Inflammatory macrophage treated with lipopolysaccharide for 4 hours (primary cell): ENCODE measurements at regions not wholly inside any gene's neighbourhood (a gene's known extent, or its start where the extent isn't known, plus 50 kb on each side); places are given as distances from the start of the nearest gene placed in this dataset.
"Not testable (repeated sequence)": the region's sequence is repeated elsewhere in the genome, so short reads cannot be mapped to it uniquely, and the experiment has no call there.

ENCODE experiments used
- DNase-seq: peaks from one replicate; pipeline ENCODE4 v3.0.0-alpha.2; 2020

DNA sequence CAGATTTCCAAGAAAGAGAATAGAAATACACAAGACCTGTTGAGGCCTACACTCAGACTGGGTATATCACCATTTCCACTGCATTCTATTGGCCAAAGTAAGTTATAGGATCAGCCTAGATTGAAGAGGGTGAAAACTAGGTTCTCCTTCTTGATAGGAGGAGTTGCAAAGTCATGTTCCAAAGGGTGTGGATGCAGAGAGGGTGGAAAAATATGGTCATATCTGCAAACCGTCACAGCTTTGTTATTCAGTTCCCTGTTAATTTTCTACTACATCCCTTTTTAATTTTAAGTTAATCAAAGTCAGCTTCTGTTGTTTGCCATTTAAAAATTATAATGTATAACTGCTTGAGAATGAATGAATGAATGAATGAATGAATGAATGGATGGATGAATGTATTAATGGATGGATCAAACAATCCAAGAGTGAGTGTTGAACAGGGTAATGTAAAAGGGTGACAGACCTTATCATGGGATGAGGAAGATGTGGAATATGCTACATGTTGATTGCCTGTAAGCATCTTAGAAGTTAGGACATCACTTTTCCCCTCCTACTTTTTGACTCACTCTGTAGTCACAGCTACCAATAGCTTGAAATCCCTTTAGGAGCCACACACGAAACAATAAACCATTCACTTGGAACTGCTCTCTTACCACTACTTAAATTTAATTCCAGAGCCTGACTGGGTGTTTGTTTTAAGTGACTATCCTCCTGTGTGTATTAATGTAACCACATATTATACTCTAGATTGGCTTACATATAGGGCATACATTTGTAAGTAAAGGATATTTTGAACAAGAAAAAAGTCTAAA is 121.5 kb downstream of the CCDC34 start:
- DNase-seq: no peak

DNA sequence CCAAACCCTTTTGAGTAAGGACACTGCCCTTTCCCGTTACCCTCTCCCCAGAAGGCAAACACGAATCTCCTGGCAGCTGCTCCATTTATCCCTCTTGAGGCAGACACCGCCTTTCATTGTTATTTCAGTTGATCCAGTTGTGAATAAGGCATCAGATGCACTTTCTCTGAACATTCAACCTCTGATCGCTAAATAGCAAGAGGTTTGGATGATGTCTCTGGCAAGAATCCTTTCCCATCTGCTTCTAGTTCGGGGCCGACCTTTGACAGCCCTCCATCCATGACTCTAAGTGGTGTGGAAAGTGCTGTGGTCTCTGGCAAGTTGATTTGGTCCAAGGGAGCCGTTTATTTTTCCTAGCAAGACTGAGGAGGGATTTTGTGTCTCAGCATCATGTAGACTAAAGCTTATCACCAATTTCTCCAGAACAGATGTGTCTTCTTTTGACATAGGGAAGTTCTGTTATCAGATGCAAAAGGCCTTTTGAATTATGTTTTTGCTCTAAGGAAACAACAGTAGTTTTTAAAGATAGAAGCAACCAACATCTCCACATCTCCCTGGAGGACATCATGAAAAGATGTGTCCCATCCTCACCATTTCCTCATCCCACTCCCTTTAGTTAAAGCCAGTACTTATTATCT is 123.6 kb downstream of the CCDC34 start:
- no peak for DNase-seq

DNA sequence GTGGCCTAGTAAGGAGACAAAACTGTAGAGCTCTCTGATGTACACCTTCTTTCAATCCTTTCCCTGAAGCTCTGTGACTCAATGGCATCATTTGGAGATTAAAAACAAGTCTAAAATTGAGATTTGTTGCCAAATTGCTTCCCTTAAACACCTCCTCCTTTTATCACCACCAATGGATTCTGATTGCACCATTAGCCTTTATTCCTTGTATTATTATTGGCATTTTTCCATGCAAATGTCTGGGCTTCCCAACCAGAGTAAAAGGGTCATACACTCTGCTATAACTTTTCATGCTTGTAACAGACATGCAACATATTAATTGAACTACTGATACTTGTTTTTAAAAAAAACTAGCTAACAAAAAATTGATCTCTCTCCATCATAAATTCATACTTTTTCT is 124.2 kb downstream of the CCDC34 start:
- DNase-seq: no peak

DNA sequence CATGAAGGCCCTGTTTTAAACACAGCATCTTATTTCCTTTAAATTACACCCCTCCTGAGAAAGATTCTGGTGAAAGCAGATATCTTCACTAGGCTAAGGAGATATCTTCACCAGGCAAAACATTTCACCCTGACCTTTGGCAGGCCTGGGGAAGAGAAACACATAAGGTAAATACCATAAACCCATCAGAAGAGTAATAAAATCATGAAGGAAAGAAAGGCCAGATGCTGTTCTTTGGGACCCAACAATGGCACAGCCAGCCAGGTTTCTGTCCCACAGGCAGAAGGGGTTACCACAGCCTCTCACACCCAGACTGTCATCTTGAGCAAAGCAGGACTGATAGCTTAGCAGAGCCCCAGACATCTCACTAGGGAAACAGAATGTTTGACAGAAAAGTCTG is 125.4 kb downstream of the CCDC34 start:
- no peak for DNase-seq

DNA sequence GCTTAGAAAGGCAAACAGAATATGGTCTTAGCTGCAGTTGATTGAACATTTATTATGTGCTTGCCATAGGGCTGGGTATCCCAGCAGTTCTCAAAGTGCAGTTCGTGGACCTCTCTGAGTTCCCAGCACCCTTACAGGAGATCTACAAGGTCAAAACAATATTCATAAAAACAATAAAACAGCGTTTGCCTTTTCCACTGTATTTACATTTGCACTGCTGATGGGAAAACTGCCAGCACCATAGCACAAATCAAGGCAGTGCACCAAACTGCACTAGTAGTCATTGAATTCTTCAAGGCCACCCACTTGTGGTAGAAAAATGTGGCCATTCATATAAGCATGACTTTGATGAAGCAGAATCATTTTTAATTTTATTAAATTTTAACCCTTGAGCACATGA is 128.1 kb downstream of the CCDC34 start:
- DNase-seq: no peak

DNA sequence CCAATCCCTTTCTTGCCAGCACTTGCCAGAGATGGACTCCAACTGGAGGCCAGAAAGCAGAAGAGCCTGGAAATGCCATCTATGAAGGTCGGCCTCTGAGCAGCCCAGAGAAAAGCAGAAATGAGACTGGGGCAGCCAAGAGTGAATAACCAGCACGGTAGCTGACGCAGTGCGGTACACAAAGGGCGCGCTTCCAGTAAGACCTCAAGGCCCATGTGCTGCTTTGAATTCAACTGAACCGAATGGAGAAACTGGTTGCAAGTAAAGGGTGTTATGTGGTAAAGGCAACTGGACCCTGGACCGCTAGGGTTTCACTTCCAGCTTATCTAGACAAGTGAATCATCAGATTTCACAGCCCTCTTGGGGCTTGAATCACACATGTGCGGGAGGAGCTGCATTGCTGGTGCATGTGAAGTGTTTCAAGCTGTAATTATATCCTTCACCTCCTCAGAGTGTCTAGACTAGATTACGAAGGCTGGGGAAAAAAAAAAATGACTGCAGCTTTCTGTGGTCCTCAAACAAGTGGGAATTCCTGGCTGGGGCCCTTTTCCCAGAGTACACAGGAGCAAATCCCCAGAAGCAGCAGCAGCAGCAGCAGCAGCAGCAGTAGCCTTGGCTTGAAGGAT is 128.9 kb downstream of the CCDC34 start:
- no peak for DNase-seq

DNA sequence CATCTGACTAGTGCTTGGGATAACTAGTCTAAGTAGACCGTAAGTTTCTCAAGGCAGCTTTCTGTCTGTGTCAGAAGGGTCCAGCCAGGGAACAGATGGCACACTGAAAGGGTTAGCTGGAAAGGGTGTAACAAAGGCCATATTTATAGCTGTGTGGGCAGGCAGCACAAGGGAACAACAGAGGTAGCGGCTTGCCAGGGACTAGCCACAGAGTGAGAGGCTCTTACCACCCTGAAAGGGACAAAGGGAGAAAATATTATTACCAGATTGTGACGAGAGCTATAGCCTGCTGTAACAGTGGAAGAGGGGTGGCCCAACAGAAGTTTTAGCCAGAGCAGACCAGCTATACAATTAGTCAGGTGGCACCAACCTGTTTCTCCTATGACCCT is 129.4 kb downstream of the CCDC34 start:
- no peak for DNase-seq

DNA sequence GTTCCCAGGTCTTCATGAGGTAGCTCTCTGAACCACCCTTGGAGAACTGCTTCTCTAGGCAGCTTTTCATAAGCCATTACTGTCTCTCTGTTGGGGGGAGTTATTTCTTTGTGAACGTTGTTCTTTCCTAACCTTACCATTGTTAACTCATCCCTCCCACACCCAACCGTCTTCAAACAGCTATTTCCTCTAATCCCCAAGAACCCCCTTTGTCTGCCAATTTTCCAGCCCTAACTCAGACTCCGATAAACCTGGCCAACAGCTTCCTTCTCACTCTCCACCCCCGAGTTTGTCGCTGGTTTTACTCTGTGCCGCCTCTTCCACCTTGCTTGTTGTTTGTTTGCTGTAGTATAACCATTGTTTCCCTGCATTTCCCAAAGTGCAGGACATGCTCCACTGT is 131.5 kb downstream of the CCDC34 start:
- DNase-seq: no peak

DNA sequence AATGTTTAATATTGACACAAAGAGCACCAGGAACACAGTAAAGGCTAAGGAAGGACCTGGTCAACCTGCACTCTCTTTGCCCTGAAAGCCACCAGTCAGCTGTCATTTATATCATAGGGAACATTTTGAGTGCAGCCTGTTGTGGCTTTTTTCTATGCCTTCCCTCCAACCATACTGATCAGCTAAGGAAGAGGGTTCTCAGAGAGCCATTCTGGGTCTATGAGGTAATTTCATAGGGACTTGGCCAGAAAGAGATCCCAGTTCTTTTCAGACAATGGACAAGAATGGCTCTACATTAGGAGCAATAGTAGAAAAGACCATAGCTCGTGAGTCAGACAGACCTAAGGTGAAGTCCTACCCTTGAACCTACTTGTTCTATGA is 132.8 kb downstream of the CCDC34 start:
- DNase-seq: no peak

DNA sequence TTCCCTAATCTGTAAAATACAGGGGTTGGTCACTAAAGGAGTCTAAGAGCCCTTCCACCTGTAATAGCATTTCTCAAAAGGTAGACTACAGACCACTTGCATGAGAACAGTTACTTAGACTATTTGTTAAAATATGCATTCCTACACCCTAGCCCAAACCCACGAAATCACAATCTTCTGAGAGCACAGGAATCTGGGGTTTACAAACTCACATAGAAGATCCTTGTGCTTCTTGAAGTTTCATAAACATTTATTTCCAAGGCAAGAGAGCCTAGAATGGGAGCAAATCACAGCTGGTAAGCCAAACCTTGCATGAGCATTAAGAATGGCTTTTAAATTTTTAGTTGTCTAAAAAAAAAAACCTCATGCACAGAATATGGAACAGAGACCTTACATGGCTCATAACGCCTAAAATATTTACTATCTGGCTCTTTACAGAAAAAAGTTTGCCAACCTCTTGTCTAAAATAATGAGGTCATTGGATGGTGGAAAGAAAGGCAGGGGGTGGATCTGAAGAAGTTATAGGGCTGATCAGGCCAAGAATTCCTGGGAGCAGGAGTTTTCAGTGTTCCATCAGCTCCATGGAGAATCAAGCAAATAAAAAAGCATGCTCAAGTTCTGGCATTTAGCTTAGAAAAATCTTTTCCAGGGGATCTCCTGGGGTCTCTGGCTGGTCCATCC is 133.4 kb downstream of the CCDC34 start:
- no peak for DNase-seq

DNA sequence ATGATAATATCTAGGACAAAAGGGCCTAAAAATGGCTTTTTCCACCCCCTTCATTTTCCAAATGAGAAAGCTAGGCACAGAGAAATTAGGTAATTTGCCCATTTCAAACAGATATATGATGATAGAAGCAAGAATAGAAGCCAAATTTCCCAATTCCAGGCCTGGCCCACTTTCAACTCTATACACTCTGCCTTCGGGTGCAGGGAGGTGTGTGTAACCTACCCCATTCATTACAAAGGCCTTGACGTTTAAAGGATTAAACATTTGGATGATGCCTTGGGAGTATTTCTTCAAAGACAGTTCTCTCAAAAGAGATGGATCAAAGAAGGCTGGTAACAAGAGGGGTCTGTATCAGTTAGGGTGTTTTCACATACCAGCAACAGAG is 134.1 kb downstream of the CCDC34 start:
- DNase-seq: no peak

DNA sequence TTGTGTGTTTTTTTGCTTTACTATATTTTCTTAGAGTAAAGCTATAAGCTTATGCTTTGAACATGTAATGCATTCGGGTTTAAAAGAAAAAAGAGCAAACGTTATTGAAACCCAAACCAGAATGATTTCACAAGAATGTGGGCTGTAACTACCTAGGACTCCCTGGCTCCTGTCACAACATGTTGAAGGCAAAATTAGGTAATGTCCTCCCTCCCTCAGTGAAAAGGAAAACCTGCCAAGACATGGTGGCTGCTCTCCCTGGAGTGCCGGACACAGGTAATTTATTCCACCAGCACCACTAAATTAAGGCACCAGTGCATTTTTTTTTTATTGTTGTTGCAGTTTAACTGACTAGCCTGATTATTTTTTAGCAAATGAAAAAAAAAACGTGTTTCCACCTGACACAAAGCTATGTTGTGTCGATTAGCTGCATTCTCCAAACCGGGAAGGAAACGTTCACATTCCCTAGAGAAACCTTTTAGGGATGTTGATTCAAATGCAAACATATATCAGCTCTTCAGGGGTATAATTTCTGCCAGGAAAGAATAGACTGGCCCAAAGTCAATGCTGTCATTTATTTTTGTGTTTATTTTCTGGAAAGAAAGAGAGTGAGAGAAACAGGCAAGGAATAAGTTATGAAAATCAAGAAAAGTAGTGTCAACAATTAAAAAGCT is 134.6 kb downstream of the CCDC34 start:
- DNase-seq: no peak

DNA sequence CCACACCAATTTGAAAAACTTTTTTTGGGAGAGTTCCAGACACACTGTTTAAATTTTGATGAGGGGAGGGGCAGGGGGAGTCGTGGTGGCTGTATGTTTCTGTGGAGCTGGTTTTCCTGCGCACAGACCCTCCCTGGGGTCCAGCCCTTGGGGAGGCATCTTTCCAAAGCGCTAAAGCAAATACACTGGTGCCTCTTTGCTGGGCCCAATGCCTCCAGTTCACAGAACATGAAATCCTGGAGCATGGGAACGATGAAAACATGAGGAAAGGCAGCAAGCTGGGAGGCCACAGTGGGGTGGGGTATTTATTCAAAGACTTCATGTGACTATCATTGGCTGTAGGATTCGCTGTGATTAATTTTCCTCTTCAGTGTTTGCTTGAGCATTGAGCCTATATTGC is 135.3 kb downstream of the CCDC34 start:
- no peak for DNase-seq

DNA sequence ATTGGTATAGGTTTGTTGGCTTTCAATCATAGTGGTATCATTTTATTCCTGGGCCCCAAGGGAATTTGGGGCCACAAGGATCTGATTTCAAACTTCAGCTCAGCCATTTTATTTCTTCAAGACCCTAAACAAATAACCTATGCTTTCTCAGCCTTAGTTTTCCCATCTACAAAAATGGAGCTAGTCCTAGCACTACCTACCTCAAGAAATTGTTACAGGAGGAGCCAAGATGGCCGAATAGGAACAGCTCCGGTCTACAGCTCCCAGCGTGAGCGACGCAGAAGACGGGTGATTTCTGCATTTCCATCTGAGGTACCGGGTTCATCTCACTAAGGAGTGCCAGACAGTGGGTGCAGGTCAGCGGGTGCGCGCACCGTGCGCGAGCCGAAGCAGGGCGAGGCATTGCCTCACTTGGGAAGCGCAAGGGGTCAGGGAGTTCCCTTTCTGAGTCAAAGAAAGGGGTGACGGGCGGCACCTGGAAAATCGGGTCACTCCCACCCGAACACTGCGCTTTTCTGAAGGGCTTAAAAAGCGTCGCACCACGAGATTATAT is 143.5 kb downstream of the CCDC34 start:
- not testable (repeated sequence) for DNase-seq

DNA sequence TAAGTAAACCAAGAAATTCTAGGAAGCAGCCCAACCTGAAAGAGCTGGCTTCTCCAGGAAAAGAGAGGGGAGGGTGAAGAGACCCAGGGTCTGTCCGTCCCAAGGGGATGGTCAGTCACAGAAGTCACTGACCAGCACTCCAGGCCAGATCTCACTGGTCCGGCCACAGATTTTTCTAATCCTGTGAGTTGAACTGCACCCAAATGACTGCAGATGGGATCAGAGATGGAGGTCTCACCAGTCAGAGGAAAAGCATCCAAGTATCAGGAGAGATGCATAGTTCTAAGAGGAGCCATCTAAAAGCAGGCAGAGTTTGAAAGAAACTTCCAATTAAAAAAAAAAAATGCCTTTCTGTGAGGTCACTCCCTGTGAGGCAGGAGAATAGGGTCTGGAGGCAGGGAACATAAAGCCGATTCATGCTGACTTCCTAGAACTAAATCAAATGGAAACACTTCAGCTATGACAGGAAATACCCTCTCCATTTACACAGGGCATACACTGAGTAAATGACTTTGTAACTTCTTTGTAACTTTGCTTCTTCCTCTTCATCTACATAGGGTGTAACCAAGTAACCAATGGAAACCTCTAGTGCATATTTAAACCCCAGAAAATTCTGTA is 144.5 kb downstream of the CCDC34 start:
- DNase-seq: no peak

DNA sequence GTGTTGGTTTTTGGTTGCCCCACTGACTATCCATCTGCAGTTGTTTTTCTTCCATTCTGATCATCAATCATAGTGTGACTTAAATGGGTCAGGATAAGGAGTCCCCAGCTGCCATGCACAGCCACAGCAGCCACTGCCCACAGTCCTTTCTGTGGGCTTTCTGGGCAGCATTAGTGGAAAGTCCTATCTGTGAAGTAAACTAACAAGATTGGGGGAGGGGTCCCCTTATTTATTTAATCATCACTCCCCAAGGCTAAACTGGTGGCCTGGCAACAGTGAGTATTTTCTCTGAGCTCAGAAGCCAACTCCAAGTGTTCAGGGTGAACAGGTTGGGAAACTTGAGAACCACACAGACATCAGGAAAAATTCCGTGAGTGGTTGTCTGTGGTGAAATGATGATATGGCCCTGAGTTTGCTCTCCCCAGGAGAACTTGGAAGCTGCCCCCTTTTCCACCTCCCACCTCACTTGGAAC is 145.0 kb downstream of the CCDC34 start:
- DNase-seq: no peak

DNA sequence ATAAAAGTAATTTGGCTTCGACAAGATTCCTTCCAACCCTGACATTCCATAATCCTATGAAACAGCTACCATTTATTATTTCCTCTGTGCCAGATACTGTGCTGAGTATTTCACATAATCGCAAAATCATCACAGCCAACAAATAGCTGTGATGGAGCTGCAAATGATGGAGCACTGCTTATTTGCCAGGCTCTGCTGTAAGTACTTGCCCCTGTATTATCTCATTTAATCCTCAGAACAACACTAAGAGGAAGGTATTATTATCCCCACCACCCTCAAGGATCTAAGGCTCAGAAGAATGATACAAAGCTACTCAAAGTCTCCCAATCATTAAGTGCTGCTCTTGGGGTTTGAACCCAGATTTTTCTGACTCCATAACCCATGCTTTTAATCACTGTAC is 145.5 kb downstream of the CCDC34 start:
- DNase-seq: no peak

DNA sequence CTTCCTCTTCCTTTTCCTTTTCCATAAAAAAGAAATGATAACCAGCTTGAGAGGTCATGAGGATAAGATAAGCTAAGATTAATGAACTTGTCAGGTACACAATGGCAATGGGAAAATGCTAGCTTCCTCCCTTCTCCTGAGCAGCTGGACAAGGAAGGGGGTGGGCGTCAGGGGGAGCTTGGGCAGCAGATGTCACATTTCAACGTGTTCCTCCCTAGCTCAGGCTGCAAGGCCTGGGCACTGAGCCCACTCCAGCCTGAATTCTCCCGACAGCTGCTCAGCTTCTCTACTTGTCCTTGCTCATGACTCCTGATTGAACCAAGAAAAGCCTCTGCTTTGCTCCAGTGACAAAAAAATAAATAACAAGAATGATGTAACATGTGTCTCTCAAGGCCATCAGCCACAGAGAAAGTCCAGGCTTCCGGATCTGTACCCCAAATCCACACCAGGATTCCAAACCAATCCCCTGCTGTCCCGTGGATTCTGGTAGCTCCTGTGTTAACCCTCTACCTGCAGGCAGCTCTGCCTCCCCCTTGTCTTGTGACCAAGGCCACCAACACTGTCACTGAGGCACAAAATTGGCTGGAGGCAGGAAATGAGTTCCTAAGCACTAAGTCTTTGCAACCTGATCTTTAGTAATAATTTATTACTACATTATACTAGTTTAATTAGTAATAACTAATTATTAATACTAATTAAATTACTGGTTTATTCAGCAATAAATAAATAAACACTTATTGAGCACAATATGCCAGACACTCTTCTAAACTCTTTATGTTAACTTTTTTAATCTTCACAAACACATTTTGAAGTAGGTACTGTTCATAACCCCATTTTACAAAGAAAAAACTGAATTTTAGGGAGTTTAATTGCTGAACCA is 146.5 kb downstream of the CCDC34 start:
- no peak for DNase-seq

DNA sequence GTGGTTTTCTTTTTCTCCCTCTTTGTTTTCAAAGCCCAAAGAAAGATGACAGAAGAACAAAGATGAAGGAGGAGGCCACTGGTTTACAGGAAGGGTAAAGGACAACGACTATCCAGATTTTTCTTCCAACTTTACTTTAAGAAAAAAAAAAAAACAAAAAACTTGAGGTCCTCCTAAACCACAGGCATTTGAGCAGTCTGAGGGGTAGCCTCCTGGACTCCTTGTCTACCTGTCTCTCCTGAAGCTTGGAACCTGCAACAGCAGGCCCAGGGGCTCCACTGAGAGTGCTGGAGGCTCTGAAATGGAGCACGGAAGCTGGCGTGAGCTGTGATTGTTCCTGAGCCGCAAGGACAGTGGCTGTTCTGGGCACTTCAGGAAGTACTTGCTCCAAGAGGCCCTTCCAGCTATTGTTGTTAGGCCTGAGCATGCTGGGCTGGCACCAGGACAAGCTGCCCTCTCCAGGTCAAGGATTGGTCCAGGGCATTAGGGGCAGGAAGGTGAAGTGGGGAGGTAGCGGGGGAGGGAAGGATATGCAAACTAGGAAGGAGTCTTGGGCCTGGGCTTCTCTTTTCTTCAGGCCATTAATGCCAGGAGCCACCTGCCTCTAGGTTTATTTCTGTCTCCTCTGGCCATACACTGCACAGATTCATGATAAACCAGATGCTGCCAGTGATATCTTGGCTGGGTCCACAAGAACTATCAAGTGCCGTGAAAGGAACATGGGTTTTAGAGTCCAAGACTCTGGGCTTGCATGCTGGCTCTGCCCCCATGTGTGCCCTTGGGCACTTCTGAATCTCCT is 147.3 kb downstream of the CCDC34 start:
- no peak for DNase-seq

DNA sequence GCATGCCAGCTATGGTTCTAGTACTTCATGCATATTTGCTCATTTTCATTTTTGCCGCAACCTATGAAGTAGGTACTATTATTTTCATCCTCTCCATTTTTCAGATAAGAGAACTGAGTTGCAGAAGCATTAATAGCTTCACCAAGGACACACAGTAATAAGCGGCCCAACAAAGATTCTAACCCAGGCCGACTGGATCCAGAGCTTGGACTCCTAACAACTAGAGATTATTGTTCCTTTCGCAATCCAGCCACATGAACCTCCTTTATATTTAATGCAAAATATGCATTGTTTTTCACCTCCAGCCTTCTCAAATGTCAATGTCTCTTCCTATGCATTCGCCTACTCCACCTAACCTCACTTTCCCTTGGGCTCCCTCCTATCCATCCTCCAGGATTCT is 148.3 kb downstream of the CCDC34 start:
- DNase-seq: no peak
